GM12878 (cell line): ENCODE measurements at regions not wholly inside any gene's neighbourhood (a gene's known extent, or its start where the extent isn't known, plus 50 kb on each side); places are given as distances from the start of the nearest gene placed in this dataset.

Experiments used
- ATAC-seq: fragments of 200-7000 bp; cut with Tn5 transposase; 3 replicates; pipeline ENCODE4 v1.9.1; 2020; ENCODE audit warnings: mild to moderate bottlenecking, moderate library complexity
- BruUV-seq: library from RNA; stranded (reverse); fragments of 400-500 nt; replicated peaks from 2 replicates; lab custom pipeline; 2021; lab: Mats Ljungman, UMichigan
- CTCF ChIA-PET: fragments of 300-600 bp; sonication (Branson Sonifier 250); formaldehyde crosslinking; extraction: SDS; loops from one replicate; lab custom pipeline; 2021; ENCODE audit warnings: inconsistent platforms; lab: Yijun Ruan, JAX
- POLR2A ChIA-PET: fragments of 350-600 bp; formaldehyde crosslinking; extraction: SDS; loops from one replicate; lab custom pipeline; 2021; ENCODE audit warnings: inconsistent platforms; lab: Charles Lee
- RAD21 ChIA-PET: fragments of 300-600 bp; sonication (Branson Sonifier 250); formaldehyde crosslinking; loops from one replicate; lab custom pipeline; 2023; ENCODE audit warnings: antibody characterized with exemption; ENCODE audit not compliant: unreplicated experiment; lab: Charles Lee
- SMC1A ChIA-PET: fragments of 300-600 bp; sonication (Branson Sonifier 250); formaldehyde crosslinking; loops from one replicate; lab custom pipeline; 2023; ENCODE audit not compliant: unreplicated experiment, uncharacterized antibody; lab: Charles Lee
- DNase-seq: peaks from one replicate; pipeline ENCODE4 v3.0.0-alpha.2; 2011; ENCODE audit warnings: low read depth, low spot score
- FAIRE-seq: peaks from 3 replicates; lab custom pipeline; 2011; peaks lifted over from hg19 to GRCh38; lab: Jason Lieb, UNC
- H2AFZ ChIP-seq: 2 replicates; pipeline ENCODE4 v1.6.0; 2011; ENCODE audit warnings: low read depth, low read length, control low read depth; ENCODE audit not compliant: control insufficient read depth
- H3K27ac ChIP-seq: 2 replicates; pipeline ENCODE4 v1.5.1; 2011; ENCODE audit warnings: control low read depth; ENCODE audit not compliant: control insufficient read depth, insufficient read depth
- H3K27me3 ChIP-seq, 2 experiments: replicated peaks in 1 of 2; 2 replicates each; pipeline versions ENCODE4 v1.6.0 to v1.6.1; 2011; ENCODE audit warnings: low read length in 1 of 2; ENCODE audit not compliant: control insufficient read depth in 2 of 2, insufficient read depth in 2 of 2
- H3K36me3 ChIP-seq, 2 experiments: 2 replicates each; pipeline ENCODE4 v1.5.1; 2011; ENCODE audit warnings: low read length in 1 of 2; ENCODE audit not compliant: control insufficient read depth in 2 of 2, insufficient read depth in 2 of 2
- H3K4me1 ChIP-seq: 2 replicates; pipeline ENCODE4 v1.6.1; 2011; ENCODE audit warnings: mild to moderate bottlenecking, low read length, moderate library complexity, mixed read lengths; ENCODE audit not compliant: control insufficient read depth, insufficient read depth
- H3K4me2 ChIP-seq: 2 replicates; pipeline ENCODE4 v1.6.0; 2011; ENCODE audit warnings: control low read depth; ENCODE audit not compliant: control insufficient read depth, insufficient read depth
- H3K4me3 ChIP-seq: fragments of 200-600 bp; sonication (generic); 2 replicates; pipeline ENCODE4 v1.5.1; 2016
- H3K79me2 ChIP-seq: 2 replicates; pipeline ENCODE4 v1.6.0; 2011; ENCODE audit warnings: low read length; ENCODE audit not compliant: control insufficient read depth, insufficient read depth
- H3K9ac ChIP-seq: 2 replicates; pipeline ENCODE4 v1.8.0; 2011; ENCODE audit warnings: low read length, control low read depth, mixed read lengths; ENCODE audit not compliant: control insufficient read depth, insufficient read depth
- H3K9me3 ChIP-seq: replicated peaks from 3 replicates; pipeline ENCODE4 v1.5.1; 2011; ENCODE audit warnings: mild to moderate bottlenecking, low read length; ENCODE audit not compliant: control insufficient read depth, insufficient read depth
- H4K20me1 ChIP-seq: 2 replicates; pipeline ENCODE4 v1.6.0; 2011; ENCODE audit not compliant: control insufficient read depth, insufficient read depth
- CEBPB ChIP-seq, 2 experiments: fragments of 150-350 bp in 1 of 2; IDR thresholded peaks; 2 replicates each; pipeline ENCODE4 v1.6.1; 2012 to 2014; ENCODE audit warnings: low read depth in 2 of 2, low read length in 2 of 2, borderline replicate concordance in 1 of 2, inconsistent platforms in 1 of 2
- ESRRA ChIP-seq: IDR thresholded peaks from 2 replicates; pipeline ENCODE4 v1.6.1; 2012; ENCODE audit warnings: mild to moderate bottlenecking, low read length, improper control_type of control experiment
- IKZF1 ChIP-seq: fragments of 450-650 bp; conservative IDR thresholded peaks from 2 replicates; pipeline ENCODE4 v1.6.1; 2017; ENCODE audit warnings: antibody characterized with exemption, mild to moderate bottlenecking
- SKIL ChIP-seq: fragments of 450-650 bp; IDR thresholded peaks from 2 replicates; pipeline ENCODE4 v1.6.1; 2017; ENCODE audit warnings: mild to moderate bottlenecking, low read depth, inconsistent platforms; ENCODE audit not compliant: poor library complexity, severe bottlenecking
- SRF ChIP-seq, 2 experiments: IDR thresholded peaks; 2 replicates each; pipeline ENCODE4 v1.6.1; 2011; ENCODE audit warnings: low read depth in 2 of 2, low read length in 2 of 2, mild to moderate bottlenecking in 1 of 2, moderate library complexity in 1 of 2
- TCF12 ChIP-seq: IDR thresholded peaks from 2 replicates; pipeline ENCODE4 v1.6.1; 2011; ENCODE audit warnings: low read depth, mild to moderate bottlenecking, low read length
- ZNF24 ChIP-seq: fragments of 450-650 bp; IDR thresholded peaks from 2 replicates; pipeline ENCODE4 v1.6.1; 2017; ENCODE audit warnings: antibody characterized with exemption, mild to moderate bottlenecking
- WGBS: methylation state at CpG from one replicate; pipeline ENCODE4 v1.1.6; 2016; ENCODE audit warnings: low lambda C conversion rate; ENCODE audit not compliant: insufficient replicate concordance, insufficient coverage; ENCODE audit errors: missing lambda C conversion rate; 5-methylcytosine and 5-hydroxymethylcytosine counted together
- in situ Hi-C: fragments of 300-500 bp; cut with MboI; formaldehyde crosslinking; loops from 9 replicates; pipeline ENCODE4 v1.14.3; 2018; ENCODE audit warnings: mixed read lengths
- intact Hi-C: fragments of 100-400 bp; cut with micrococcal nuclease; formaldehyde crosslinking; loops from one replicate; pipeline ENCODE4 v1.14.2; 2022; ENCODE audit not compliant: unreplicated experiment
- TF ChIP-seq, protein P1 (sequence below): IDR thresholded peaks from 2 replicates; pipeline ENCODE4 v1.6.1; 2012; ENCODE audit warnings: mild to moderate bottlenecking, low read depth, low read length

DNA sequence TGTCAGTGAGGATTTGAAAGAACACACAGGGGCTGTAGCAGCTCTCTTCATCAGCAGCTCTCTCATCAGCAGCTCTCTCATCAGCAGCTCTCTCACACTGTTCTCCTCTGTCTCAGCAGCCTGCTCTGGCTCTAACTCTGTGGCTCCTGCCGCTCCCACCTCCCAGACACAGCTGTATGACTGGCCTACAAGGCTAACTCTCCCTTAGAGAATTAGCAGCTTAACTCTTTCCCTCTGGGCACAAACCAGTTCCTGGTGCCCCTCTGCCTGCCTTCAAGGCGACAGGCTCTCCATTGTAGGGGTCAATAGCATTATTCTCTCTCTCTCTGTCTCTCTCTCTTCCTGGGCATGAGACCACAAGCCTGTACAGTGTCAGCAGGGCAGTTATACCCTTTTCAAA lies 385.6 kb upstream of the PCDH10 start (continued):
- TF ChIP-seq, protein P1, sequence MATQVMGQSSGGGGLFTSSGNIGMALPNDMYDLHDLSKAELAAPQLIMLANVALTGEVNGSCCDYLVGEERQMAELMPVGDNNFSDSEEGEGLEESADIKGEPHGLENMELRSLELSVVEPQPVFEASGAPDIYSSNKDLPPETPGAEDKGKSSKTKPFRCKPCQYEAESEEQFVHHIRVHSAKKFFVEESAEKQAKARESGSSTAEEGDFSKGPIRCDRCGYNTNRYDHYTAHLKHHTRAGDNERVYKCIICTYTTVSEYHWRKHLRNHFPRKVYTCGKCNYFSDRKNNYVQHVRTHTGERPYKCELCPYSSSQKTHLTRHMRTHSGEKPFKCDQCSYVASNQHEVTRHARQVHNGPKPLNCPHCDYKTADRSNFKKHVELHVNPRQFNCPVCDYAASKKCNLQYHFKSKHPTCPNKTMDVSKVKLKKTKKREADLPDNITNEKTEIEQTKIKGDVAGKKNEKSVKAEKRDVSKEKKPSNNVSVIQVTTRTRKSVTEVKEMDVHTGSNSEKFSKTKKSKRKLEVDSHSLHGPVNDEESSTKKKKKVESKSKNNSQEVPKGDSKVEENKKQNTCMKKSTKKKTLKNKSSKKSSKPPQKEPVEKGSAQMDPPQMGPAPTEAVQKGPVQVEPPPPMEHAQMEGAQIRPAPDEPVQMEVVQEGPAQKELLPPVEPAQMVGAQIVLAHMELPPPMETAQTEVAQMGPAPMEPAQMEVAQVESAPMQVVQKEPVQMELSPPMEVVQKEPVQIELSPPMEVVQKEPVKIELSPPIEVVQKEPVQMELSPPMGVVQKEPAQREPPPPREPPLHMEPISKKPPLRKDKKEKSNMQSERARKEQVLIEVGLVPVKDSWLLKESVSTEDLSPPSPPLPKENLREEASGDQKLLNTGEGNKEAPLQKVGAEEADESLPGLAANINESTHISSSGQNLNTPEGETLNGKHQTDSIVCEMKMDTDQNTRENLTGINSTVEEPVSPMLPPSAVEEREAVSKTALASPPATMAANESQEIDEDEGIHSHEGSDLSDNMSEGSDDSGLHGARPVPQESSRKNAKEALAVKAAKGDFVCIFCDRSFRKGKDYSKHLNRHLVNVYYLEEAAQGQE: no peak
- no peak for TF ChIP-seq TCF12
- no peak for TF ChIP-seq SKIL
- TF ChIP-seq ESRRA: no peak
- TF ChIP-seq IKZF1: no peak
- TF ChIP-seq, all 136 proteins: peak for 0

DNA sequence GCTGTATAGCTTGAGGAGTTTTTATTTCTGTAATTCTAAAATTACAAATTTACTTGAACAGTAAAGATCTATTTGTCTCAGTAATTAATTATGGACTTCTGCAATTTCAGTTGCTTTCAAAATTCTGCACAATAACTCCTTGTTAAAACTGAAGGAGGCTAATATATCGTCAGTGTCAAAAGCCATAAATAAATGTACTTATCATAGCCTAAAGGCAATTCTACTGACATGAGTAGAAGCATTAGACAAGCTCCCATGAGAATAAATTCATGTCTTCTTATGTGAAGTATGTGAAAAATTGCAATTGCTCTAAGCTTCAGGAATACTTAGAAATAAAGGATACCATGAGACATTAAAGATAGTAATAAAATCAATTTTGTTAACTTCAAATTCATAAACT lies 381.2 kb upstream of the PCDH10 start:
- ChIA-PET SMC1A (no interaction called here), CTCF (no interaction called here), RAD21 (no interaction called here), POLR2A (no interaction called here)
- intact Hi-C loops (no loop called here), in situ Hi-C loops (no loop called here)
- Histone ChIP-seq H3K4me2 (no peak overlapping the region), H3K9ac (no peak overlapping the region), H3K27me3 (no peaks in the 10 kb centered on the region; a peak in 1 of 4 replicates), H3K27ac (no peak overlapping the region), H3K36me3 (no peaks in the 10 kb centered on the region), H3K4me1 (no peaks in the 10 kb centered on the region), H3K4me3 (no peak overlapping the region), H2AFZ (no peak overlapping the region), H4K20me1 (no peaks in the 10 kb centered on the region), H3K79me2 (no peaks in the 10 kb centered on the region), H3K9me3 (no peaks in the 10 kb centered on the region)
- no TSS peak for BruUV-seq
- ATAC-seq: no peak
- DNase-seq: no peak
- TF ChIP-seq CEBPB (IDR thresholded peaks at IDR 0.05; ENCODE audit: borderline replicate concordance in 1 of 2, low read depth in 2 of 2, low read length in 2 of 2): no peak
- no peak for TF ChIP-seq ZNF24
- TF ChIP-seq SRF (IDR thresholded peaks at IDR 0.05; ENCODE audit: low read depth in 2 of 2, low read length in 2 of 2): no peak
- TF ChIP-seq IKZF1: no peak
- WGBS: 0% methylated on average over 1 of the region's 1 CpG
- FAIRE-seq: no peak
